ENCODE measurements at regions not wholly inside any gene's neighbourhood (a gene's known extent, or its start where the extent isn't known, plus 50 kb on each side); places are given as distances from the start of the nearest gene placed in this dataset.

- Histone ChIP-seq H3K4me2 (ENCODE audit: low read length) (no peak overlapping the region), H4K8ac (ENCODE audit: low read depth, low read length) (no peak overlapping the region), H3K4me3 (ENCODE audit: low read depth, low read length) (no peak overlapping the region), H3K23ac (ENCODE audit: low read length) (no peak overlapping the region), H3K9ac (ENCODE audit: low read length) (no peak overlapping the region), H3K27me3 (ENCODE audit: insufficient read depth, low read length) (no peaks in the 10 kb centered on the region), H3K79me1 (ENCODE audit: low read length) (no peaks in the 10 kb centered on the region), H3K36me3 (ENCODE audit: control insufficient read depth in 1 of 2, insufficient read depth in 2 of 2, low read length in 2 of 2) (no peaks in the 10 kb centered on the region), H4K91ac (ENCODE audit: low read depth, low read length) (no peak overlapping the region), H3K18ac (ENCODE audit: low read length) (no peak overlapping the region), H4K12ac (ENCODE audit: low read depth, low read length) (no peak overlapping the region), H2AFZ (ENCODE audit: insufficient read depth, low read length, poor library complexity) (no peak overlapping the region), H3K79me2 (ENCODE audit: control insufficient read depth, insufficient read depth, low read length, poor library complexity) (no peaks in the 10 kb centered on the region), H2BK5ac (ENCODE audit: low read depth, low read length, poor library complexity) (no peak overlapping the region), H2BK12ac (ENCODE audit: low read length) (no peak overlapping the region), H2AK5ac (ENCODE audit: low read length) (no peak overlapping the region), H3K27ac (ENCODE audit: low read depth, low read length) (no peak overlapping the region), H3K9me3 (ENCODE audit: insufficient read depth, low read depth, low read length) (no peaks in the 10 kb centered on the region), H3K4ac (ENCODE audit: low read depth, low read length) (no peak overlapping the region), H2BK120ac (ENCODE audit: insufficient read depth, low read length, poor library complexity) (no peak overlapping the region), H3K4me1 (ENCODE audit: control insufficient read depth in 1 of 2, insufficient read depth in 2 of 2, low read length in 2 of 2) (no peaks in the 10 kb centered on the region), H3K14ac (ENCODE audit: low read length) (no peak overlapping the region)
- WGBS (ENCODE audit: extremely low coverage, insufficient coverage, insufficient read length): no CpG with 5 or more reads among the region's 4 CpGs
- DNase-seq: no peak
Measured at GRCh38 chr2:163419000-163419830, 316.6 kb downstream of the FIGN start.

GRCh38 chr2:163417596-163418337, 318.0 kb downstream of the FIGN start:
- Histone ChIP-seq H2AFZ (ENCODE audit: insufficient read depth, low read length, poor library complexity) (no peak overlapping the region), H3K27ac (ENCODE audit: low read depth, low read length) (no peak overlapping the region), H3K9ac (ENCODE audit: low read length) (no peak overlapping the region), H2BK5ac (ENCODE audit: low read depth, low read length, poor library complexity) (no peak overlapping the region), H3K27me3 (ENCODE audit: insufficient read depth, low read length) (no peaks in the 10 kb centered on the region), H3K18ac (ENCODE audit: low read length) (no peak overlapping the region), H3K9me3 (ENCODE audit: insufficient read depth, low read depth, low read length) (no peaks in the 10 kb centered on the region), H3K36me3 (ENCODE audit: control insufficient read depth in 1 of 2, insufficient read depth in 2 of 2, low read length in 2 of 2) (no peaks in the 10 kb centered on the region), H3K14ac (ENCODE audit: low read length) (no peak overlapping the region), H3K4me1 (ENCODE audit: control insufficient read depth in 1 of 2, insufficient read depth in 2 of 2, low read length in 2 of 2) (no peaks in the 10 kb centered on the region), H3K79me2 (ENCODE audit: control insufficient read depth, insufficient read depth, low read length, poor library complexity) (no peaks in the 10 kb centered on the region), H3K4ac (ENCODE audit: low read depth, low read length) (no peak overlapping the region), H2BK12ac (ENCODE audit: low read length) (no peak overlapping the region), H3K4me3 (ENCODE audit: low read depth, low read length) (no peak overlapping the region), H4K91ac (ENCODE audit: low read depth, low read length) (no peak overlapping the region), H4K12ac (ENCODE audit: low read depth, low read length) (no peak overlapping the region), H3K4me2 (ENCODE audit: low read length) (no peak overlapping the region), H2AK5ac (ENCODE audit: low read length) (no peak overlapping the region), H3K23ac (ENCODE audit: low read length) (no peak overlapping the region), H3K79me1 (ENCODE audit: low read length) (no peaks in the 10 kb centered on the region), H4K8ac (ENCODE audit: low read depth, low read length) (no peak overlapping the region), H2BK120ac (ENCODE audit: insufficient read depth, low read length, poor library complexity) (no peak overlapping the region)
- WGBS (ENCODE audit: extremely low coverage, insufficient coverage, insufficient read length): no CpG with 5 or more reads among the region's 2 CpGs
- DNase-seq: no peak

GRCh38 chr2:163414121-163414520, 321.7 kb downstream of the FIGN start:
- Histone ChIP-seq H3K4me2 (ENCODE audit: low read length) (no peak overlapping the region), H3K4ac (ENCODE audit: low read depth, low read length) (no peak overlapping the region), H2AK5ac (ENCODE audit: low read length) (no peak overlapping the region), H3K79me1 (ENCODE audit: low read length) (no peaks in the 10 kb centered on the region), H3K14ac (ENCODE audit: low read length) (no peak overlapping the region), H3K9me3 (ENCODE audit: insufficient read depth, low read depth, low read length) (no peaks in the 10 kb centered on the region), H3K79me2 (ENCODE audit: control insufficient read depth, insufficient read depth, low read length, poor library complexity) (no peaks in the 10 kb centered on the region), H3K9ac (ENCODE audit: low read length) (no peak overlapping the region), H4K91ac (ENCODE audit: low read depth, low read length) (no peak overlapping the region), H2BK5ac (ENCODE audit: low read depth, low read length, poor library complexity) (no peak overlapping the region), H3K4me3 (ENCODE audit: low read depth, low read length) (no peak overlapping the region), H3K36me3 (ENCODE audit: control insufficient read depth in 1 of 2, insufficient read depth in 2 of 2, low read length in 2 of 2) (no peaks in the 10 kb centered on the region), H4K8ac (ENCODE audit: low read depth, low read length) (no peak overlapping the region), H4K12ac (ENCODE audit: low read depth, low read length) (no peak overlapping the region), H3K27me3 (ENCODE audit: insufficient read depth, low read length) (no peaks in the 10 kb centered on the region), H2BK120ac (ENCODE audit: insufficient read depth, low read length, poor library complexity) (no peak overlapping the region), H2BK12ac (ENCODE audit: low read length) (no peak overlapping the region), H2AFZ (ENCODE audit: insufficient read depth, low read length, poor library complexity) (no peak overlapping the region), H3K4me1 (ENCODE audit: control insufficient read depth in 1 of 2, insufficient read depth in 2 of 2, low read length in 2 of 2) (no peaks in the 10 kb centered on the region), H3K18ac (ENCODE audit: low read length) (no peak overlapping the region), H3K23ac (ENCODE audit: low read length) (no peak overlapping the region), H3K27ac (ENCODE audit: low read depth, low read length) (no peak overlapping the region)
- no peak for DNase-seq
- no CpG with 5 or more reads among the region's 3 CpGs for WGBS (ENCODE audit: extremely low coverage, insufficient coverage, insufficient read length)

- no peak overlapping the region for H4K12ac ChIP-seq (ENCODE audit: low read depth, low read length)
Measured at GRCh38 chr2:163407296-163407695, 328.5 kb downstream of the FIGN start.

More at GRCh38 chr2:163407296-163407695, 328.5 kb downstream of the FIGN start:
- H3K9me3 ChIP-seq (ENCODE audit: insufficient read depth, low read depth, low read length): no peaks in the 10 kb centered on the region
- H3K27me3 ChIP-seq (ENCODE audit: insufficient read depth, low read length): no peaks in the 10 kb centered on the region
- no peak overlapping the region for H4K91ac ChIP-seq (ENCODE audit: low read depth, low read length)
- no peak overlapping the region for H2BK12ac ChIP-seq (ENCODE audit: low read length)
- no peak overlapping the region for H2BK120ac ChIP-seq (ENCODE audit: insufficient read depth, low read length, poor library complexity)
- H2BK5ac ChIP-seq (ENCODE audit: low read depth, low read length, poor library complexity): no peak overlapping the region
- H3K4me3 ChIP-seq (ENCODE audit: low read depth, low read length): no peak overlapping the region
- no peaks in the 10 kb centered on the region for H3K4me1 ChIP-seq (ENCODE audit: control insufficient read depth in 1 of 2, insufficient read depth in 2 of 2, low read length in 2 of 2)
- H3K79me1 ChIP-seq (ENCODE audit: low read length): no peaks in the 10 kb centered on the region
- no peak overlapping the region for H3K4me2 ChIP-seq (ENCODE audit: low read length)
- H2AFZ ChIP-seq (ENCODE audit: insufficient read depth, low read length, poor library complexity): no peak overlapping the region
- no peak overlapping the region for H3K9ac ChIP-seq (ENCODE audit: low read length)
- no peak overlapping the region for H3K23ac ChIP-seq (ENCODE audit: low read length)
- H2AK5ac ChIP-seq (ENCODE audit: low read length): no peak overlapping the region
- no CpG with 5 or more reads among the region's 3 CpGs for WGBS (ENCODE audit: extremely low coverage, insufficient coverage, insufficient read length)
- no peak overlapping the region for H3K27ac ChIP-seq (ENCODE audit: low read depth, low read length)
- no peak overlapping the region for H3K4ac ChIP-seq (ENCODE audit: low read depth, low read length)
- DNase-seq: no peak
- H3K14ac ChIP-seq (ENCODE audit: low read length): no peak overlapping the region
- no peaks in the 10 kb centered on the region for H3K79me2 ChIP-seq (ENCODE audit: control insufficient read depth, insufficient read depth, low read length, poor library complexity)
- no peaks in the 10 kb centered on the region for H3K36me3 ChIP-seq (ENCODE audit: control insufficient read depth in 1 of 2, insufficient read depth in 2 of 2, low read length in 2 of 2)
- no peak overlapping the region for H4K8ac ChIP-seq (ENCODE audit: low read depth, low read length)
- no peak overlapping the region for H3K18ac ChIP-seq (ENCODE audit: low read length)
